ENCODE measurements at regions not wholly inside any gene's neighbourhood (a gene's known extent, or its start where the extent isn't known, plus 50 kb on each side); places are given as distances from the start of the nearest gene placed in this dataset.
"Not testable (repeated sequence)": the region's sequence is repeated elsewhere in the genome, so short reads cannot be mapped to it uniquely, and the experiment has no call there.

DNA sequence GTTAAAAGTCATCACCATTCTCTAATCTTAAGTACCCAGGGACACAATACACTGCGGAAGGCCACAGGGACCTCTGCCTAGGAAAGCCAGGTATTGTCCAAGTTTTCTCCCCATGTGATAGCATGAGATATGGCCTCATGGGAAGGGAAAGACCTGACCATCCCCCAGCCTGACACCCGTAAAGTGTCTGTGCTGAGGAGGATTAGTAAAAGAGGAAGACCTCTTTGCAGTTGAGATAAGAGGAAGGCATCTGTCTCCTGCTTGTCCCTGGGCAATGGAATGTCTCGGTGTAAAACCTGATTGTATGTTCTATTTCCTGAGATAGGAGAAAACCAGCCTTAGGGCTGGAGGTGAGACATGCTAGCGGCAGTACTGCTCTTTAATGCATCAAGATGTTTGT, 1398.1 kb downstream of the UQCRFS1 start:
- TF ChIP-seq, protein P1, sequence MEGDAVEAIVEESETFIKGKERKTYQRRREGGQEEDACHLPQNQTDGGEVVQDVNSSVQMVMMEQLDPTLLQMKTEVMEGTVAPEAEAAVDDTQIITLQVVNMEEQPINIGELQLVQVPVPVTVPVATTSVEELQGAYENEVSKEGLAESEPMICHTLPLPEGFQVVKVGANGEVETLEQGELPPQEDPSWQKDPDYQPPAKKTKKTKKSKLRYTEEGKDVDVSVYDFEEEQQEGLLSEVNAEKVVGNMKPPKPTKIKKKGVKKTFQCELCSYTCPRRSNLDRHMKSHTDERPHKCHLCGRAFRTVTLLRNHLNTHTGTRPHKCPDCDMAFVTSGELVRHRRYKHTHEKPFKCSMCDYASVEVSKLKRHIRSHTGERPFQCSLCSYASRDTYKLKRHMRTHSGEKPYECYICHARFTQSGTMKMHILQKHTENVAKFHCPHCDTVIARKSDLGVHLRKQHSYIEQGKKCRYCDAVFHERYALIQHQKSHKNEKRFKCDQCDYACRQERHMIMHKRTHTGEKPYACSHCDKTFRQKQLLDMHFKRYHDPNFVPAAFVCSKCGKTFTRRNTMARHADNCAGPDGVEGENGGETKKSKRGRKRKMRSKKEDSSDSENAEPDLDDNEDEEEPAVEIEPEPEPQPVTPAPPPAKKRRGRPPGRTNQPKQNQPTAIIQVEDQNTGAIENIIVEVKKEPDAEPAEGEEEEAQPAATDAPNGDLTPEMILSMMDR (IDR thresholded peaks at IDR 0.05), result not testable (repeated sequence)
- TF ChIP-seq POLR2A, POLR2AphosphoS5 (IDR thresholded peaks at IDR 0.05): not testable (repeated sequence)
